Loucy (cell line): ENCODE measurements at regions not wholly inside any gene's neighbourhood (a gene's known extent, or its start where the extent isn't known, plus 50 kb on each side); places are given as distances from the start of the nearest gene placed in this dataset.

Source experiments
- H2AFZ ChIP-seq: fragments of 200-600 bp; sonication (generic); 2 replicates; pipeline ENCODE4 v1.6.0; 2016; ENCODE audit warnings: antibody characterized with exemption, mild to moderate bottlenecking, low read length, moderate library complexity
- H3F3A ChIP-seq: fragments of 200-600 bp; 2 replicates; pipeline ENCODE4 v1.6.0; 2016; ENCODE audit warnings: antibody characterized with exemption, low read depth, mild to moderate bottlenecking
- H3K27me3 ChIP-seq: fragments of 200-600 bp; sonication (generic); 2 replicates; pipeline ENCODE4 v1.6.1; 2014; ENCODE audit warnings: low read length, mild to moderate bottlenecking; ENCODE audit not compliant: insufficient read depth, poor library complexity, severe bottlenecking
- H3K36me3 ChIP-seq: fragments of 200-600 bp; sonication (generic); 2 replicates; pipeline ENCODE4 v1.6.1; 2016; ENCODE audit warnings: low read length; ENCODE audit not compliant: insufficient read depth
- H3K4me1 ChIP-seq: fragments of 200-600 bp; sonication (generic); 2 replicates; pipeline ENCODE4 v1.5.1; 2014; ENCODE audit warnings: low read length, mild to moderate bottlenecking; ENCODE audit not compliant: insufficient read depth, poor library complexity, severe bottlenecking
- H3K4me2 ChIP-seq: fragments of 200-600 bp; sonication (generic); 2 replicates; pipeline ENCODE4 v1.6.0; 2014; ENCODE audit warnings: antibody characterized with exemption, low read length, low read depth, mild to moderate bottlenecking; ENCODE audit not compliant: poor library complexity, severe bottlenecking
- H3K4me3 ChIP-seq: fragments of 200-600 bp; sonication (generic); 2 replicates; pipeline ENCODE4 v1.5.1; 2014; ENCODE audit warnings: low read length, mild to moderate bottlenecking, mixed read lengths; ENCODE audit not compliant: poor library complexity, severe bottlenecking
- H3K79me2 ChIP-seq: fragments of 200-600 bp; sonication (generic); 2 replicates; pipeline ENCODE4 v1.6.1; 2014; ENCODE audit warnings: low read length; ENCODE audit not compliant: insufficient read depth
- H3K9ac ChIP-seq: fragments of 200-600 bp; sonication (generic); 2 replicates; pipeline ENCODE4 v1.6.0; 2014; ENCODE audit warnings: mild to moderate bottlenecking, low read depth, low read length, moderate library complexity; ENCODE audit not compliant: poor library complexity, severe bottlenecking
- H3K9me2 ChIP-seq: fragments of 200-600 bp; sonication (generic); replicated peaks from 2 replicates; pipeline ENCODE4 v1.6.1; 2016; ENCODE audit warnings: low read depth, low read length, mixed read lengths
- H3K9me3 ChIP-seq: fragments of 200-600 bp; sonication (generic); 2 replicates; pipeline ENCODE4 v1.6.1; 2014; ENCODE audit warnings: mild to moderate bottlenecking, antibody characterized with exemption, low read length, low read depth; ENCODE audit not compliant: insufficient read depth
- H4K20me1 ChIP-seq: fragments of 200-600 bp; sonication (generic); 2 replicates; pipeline ENCODE4 v1.6.0; 2014; ENCODE audit warnings: antibody characterized with exemption, low read length, mild to moderate bottlenecking; ENCODE audit not compliant: insufficient read depth, poor library complexity, severe bottlenecking
- CTCF ChIP-seq: fragments of 200-600 bp; sonication (generic); conservative IDR thresholded peaks from 2 replicates; pipeline ENCODE4 v1.5.1; 2014; ENCODE audit warnings: mild to moderate bottlenecking, antibody characterized with exemption, low read length
- EZH2phosphoT487 ChIP-seq: fragments of 200-600 bp; IDR thresholded peaks from 2 replicates; pipeline ENCODE4 v1.6.1; 2018; ENCODE audit warnings: antibody characterized with exemption, mild to moderate bottlenecking, moderate library complexity, borderline replicate concordance

- no peak overlapping the region for H2AFZ ChIP-seq
- no peaks in the 10 kb centered on the region for H3K4me1 ChIP-seq
- no peak overlapping the region for H3K9ac ChIP-seq
Measured at GRCh38 chr4:4675641-4676040, 133.8 kb upstream of the STX18 start.

GRCh38 chr4:4675051-4675581 lies 133.3 kb upstream of the STX18 start:
- H3K27me3 ChIP-seq = no peaks in the 10 kb centered on the region
- no peak overlapping the region for H3K9ac ChIP-seq
- TF ChIP-seq CTCF = no peak
- no peak for TF ChIP-seq EZH2phosphoT487
- no peaks in the 10 kb centered on the region for H3K4me1 ChIP-seq
- H3F3A ChIP-seq = no peaks in the 10 kb centered on the region
- no peaks in the 10 kb centered on the region for H3K9me3 ChIP-seq
- H3K9me2 ChIP-seq = no peaks in the 10 kb centered on the region
- no peaks in the 10 kb centered on the region for H3K79me2 ChIP-seq
- H3K4me2 ChIP-seq = no peak overlapping the region
- H3K4me3 ChIP-seq = no peak overlapping the region
- H4K20me1 ChIP-seq = no peaks in the 10 kb centered on the region
- no peaks in the 10 kb centered on the region for H3K36me3 ChIP-seq
- no peak overlapping the region for H2AFZ ChIP-seq

More at GRCh38 chr4:4675641-4676040, 133.8 kb upstream of the STX18 start:
- Histone ChIP-seq H3K27me3 (no peaks in the 10 kb centered on the region), H3K9me2 (no peaks in the 10 kb centered on the region), H3K36me3 (no peaks in the 10 kb centered on the region), H3K4me3 (no peak overlapping the region), H3K79me2 (no peaks in the 10 kb centered on the region), H3K9me3 (no peaks in the 10 kb centered on the region), H3F3A (no peaks in the 10 kb centered on the region), H3K4me2 (no peak overlapping the region), H4K20me1 (no peaks in the 10 kb centered on the region)
- TF ChIP-seq EZH2phosphoT487 (no peak), CTCF (no peak)

GRCh38 chr4:4673070-4673469 lies 131.2 kb upstream of the STX18 start:
- H3K4me2 ChIP-seq = no peak overlapping the region
- H3K79me2 ChIP-seq = no peaks in the 10 kb centered on the region
- no peaks in the 10 kb centered on the region for H3K36me3 ChIP-seq
- no peak overlapping the region for H2AFZ ChIP-seq
- TF ChIP-seq CTCF (no peak), EZH2phosphoT487 (no peak)
- no peak overlapping the region for H3K4me3 ChIP-seq
- no peaks in the 10 kb centered on the region for H4K20me1 ChIP-seq
- no peaks in the 10 kb centered on the region for H3K4me1 ChIP-seq
- H3F3A ChIP-seq = no peaks in the 10 kb centered on the region
- no peaks in the 10 kb centered on the region for H3K9me3 ChIP-seq
- no peaks in the 10 kb centered on the region for H3K27me3 ChIP-seq
- no peaks in the 10 kb centered on the region for H3K9me2 ChIP-seq
- no peak overlapping the region for H3K9ac ChIP-seq
